Stimulated activated CD4-positive, alpha-beta T cell treated with anti-CD3 and anti-CD28 coated beads, Interleukin-1b, Interleukin-23, amount 100 ng/mL, for 4 hours (primary cell): ENCODE measurements at regions not wholly inside any gene's neighbourhood (a gene's known extent, or its start where the extent isn't known, plus 50 kb on each side); places are given as distances from the start of the nearest gene placed in this dataset.
"Not testable (repeated sequence)": the region's sequence is repeated elsewhere in the genome, so short reads cannot be mapped to it uniquely, and the experiment has no call there.

Experiments used
- DNase-seq, 2 donors: peaks; one replicate each; pipeline ENCODE4 v3.0.0-alpha.2; 2020; ENCODE audit warnings: low read depth in 2 of 2

GRCh38 chr10:22467393-22467792, 122.1 kb downstream of the SPAG6 start:
- not testable (repeated sequence) for DNase-seq

DNA sequence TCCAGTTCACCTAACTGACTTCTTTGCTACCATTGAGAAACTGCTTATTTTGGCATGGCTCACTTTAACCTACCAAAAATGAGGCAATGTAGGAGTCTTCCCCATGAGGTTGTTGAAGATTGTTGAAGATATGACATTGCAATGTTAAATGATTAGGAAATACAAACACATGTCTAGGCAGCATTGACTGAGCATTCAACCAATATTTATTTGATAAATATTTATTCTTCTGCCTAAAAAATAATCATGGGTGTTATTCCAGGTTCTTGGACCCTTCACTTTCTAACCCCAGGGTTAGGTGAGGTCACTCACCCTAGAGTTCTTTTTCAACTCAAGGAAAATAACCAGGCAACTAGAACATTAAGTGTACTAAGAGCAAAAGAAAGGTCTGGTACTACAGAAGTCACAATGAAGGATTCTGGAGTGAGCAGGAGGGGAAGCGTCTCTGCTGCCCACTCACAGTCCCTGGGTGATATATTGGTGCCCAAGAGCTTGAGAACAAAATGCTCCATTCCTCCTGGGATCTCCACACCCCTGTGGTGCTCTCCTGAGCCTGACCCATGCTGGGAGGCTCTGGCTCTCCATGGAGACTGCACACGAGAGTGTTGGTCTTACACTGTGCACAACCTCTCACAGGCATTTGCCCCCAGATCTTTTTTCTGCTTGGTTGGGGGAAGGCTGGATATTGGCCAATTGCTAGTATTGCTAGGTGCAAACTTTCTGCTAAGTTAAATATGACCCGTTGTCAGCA, 123.4 kb downstream of the SPAG6 start:
- DNase-seq = no peak

- no peak for DNase-seq
These were observed 127.7 kb downstream of the SPAG6 start for GRCh38 chr10:22473044-22473443.

DNA sequence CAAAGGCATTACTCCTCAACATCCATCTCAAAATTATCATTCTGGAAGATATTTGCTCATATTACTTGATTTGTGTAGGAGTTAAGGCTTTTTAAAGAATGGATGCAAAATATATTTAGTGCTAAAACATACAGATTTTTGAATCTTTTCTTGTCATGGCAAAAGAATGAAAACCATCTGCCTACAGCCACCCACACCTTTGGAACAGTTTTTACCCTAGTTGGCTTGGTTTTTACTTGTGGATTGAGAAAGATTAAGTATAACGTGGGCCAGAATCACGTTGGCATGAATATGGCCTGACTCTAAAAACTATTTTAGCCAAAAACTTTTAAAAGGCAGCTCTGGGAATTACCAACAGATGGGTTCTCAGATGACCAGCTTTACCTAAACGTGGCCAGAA, 128.2 kb downstream of the SPAG6 start:
- no peak for DNase-seq

- DNase-seq = peak; percentile 16 to 17
These were observed 130.6 kb downstream of the SPAG6 start for GRCh38 chr10:22475651-22476600.

DNA sequence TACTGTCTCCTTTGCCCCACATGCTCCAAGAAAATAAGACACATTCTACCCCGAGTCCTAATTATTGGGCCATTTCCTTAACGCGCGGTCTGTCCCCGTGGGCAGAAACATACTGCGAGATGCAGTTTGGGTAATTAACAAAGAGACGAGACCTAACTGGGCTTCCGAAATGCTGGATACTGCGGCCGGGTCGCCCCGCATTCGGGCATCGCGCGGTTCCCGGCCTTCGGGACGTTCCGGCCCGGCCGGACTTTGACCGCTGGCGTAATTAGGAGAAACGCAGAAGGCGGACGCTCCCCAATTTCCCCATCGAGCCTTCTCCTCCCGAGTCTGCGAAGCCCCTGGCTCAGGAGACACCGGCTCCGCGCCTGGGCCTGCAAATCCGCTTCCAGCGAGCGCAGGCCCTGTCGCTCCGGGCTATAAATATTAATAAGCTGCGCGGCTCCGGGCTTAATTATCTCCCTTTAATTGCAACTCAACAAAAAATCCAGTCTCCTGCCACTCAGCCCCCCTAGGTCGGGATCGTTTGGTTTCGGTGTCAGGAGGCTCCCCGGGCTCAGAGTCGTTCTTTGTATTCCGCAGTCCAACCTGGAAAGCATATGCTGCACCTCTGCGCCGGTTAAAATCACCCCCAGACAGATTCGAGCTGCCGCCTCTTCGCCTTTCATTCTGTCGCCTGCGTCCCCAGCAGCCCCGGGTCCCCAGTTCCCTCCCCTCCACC, 131.5 kb downstream of the SPAG6 start:
- DNase-seq = no peak

- DNase-seq = no peak
These were observed 132.3 kb downstream of the SPAG6 start for GRCh38 chr10:22477334-22478287.

GRCh38 chr10:22478555-22479334, 133.4 kb downstream of the SPAG6 start:
- no peak for DNase-seq

DNA sequence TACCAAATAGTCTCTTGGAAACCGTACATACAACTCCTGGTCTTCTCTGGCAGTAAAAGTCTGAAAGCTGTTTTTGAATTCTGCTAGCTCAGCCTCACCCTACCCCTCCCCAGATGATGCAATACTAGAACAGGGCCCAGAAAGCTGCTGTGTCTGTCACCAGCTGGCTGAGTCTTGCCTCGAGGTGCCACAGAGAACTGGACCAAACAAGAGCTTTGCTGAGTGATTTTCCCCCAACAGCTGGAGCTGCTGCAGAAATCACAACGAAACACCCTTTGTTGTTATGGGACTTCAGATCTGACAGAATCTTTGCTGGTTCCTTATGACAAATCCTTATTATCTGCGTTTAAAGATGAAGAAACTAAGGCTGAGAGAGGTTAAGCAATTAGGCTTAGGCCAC, 134.1 kb downstream of the SPAG6 start:
- no peak for DNase-seq

DNA sequence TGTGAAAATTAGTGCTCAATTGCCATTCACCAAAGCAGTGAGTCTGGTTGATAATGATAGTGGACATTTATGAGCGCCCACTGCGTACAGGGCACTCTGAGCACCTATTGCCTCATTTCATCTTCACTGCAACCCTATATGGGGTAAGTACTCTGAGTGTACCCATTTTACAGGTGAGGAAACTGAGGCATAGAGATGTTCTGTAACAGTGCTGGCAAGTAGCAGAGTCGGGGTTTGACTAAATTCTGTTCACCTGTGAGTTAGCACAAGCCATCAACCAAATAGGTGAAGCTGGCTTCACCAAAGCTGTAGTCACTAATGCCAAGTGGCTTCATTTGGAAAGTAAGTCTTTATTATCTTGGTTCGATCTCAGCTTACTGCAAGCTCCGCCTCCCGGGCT, 135.8 kb downstream of the SPAG6 start:
- no peak for DNase-seq

DNA sequence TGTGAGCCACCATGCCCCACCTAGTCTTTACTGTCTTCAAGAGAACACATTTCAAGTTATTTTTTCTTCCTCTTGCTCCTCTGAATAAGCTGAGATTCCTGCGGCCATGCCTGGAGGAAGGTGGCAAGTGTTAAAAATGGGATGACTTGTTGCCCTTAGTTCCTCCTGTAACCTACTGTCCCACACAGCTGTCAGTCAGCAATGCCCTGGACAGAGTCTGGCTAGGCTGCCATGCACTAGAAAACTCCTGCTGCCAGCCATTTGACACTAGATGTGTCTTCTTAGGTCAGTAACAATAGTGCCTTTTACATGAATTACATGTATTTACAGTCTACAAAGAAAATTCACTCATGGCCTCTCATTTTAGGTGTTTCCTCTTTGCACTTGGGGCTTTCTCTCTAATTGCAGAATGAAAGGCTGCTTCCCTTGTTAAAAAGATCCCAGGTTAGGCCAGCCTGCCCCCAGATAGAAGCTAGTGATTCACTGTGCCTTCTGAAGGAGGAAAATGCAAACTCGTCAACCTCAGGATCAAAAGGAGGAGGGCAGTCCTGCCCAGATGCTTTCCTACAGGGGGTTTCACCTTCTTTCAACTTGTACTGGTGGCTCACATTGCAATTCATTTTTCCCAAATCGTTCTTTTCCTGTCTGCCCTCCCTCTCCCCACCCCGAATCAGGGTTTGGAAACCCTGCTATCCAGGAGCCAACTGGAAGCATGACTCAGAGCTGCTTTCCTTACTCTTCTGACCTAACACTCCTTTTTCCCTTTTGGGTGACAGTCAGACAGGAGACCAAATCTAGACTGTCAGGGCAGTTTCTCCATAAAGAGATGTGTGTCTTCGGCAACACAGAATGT, 136.6 kb downstream of the SPAG6 start:
- no peak for DNase-seq

DNA sequence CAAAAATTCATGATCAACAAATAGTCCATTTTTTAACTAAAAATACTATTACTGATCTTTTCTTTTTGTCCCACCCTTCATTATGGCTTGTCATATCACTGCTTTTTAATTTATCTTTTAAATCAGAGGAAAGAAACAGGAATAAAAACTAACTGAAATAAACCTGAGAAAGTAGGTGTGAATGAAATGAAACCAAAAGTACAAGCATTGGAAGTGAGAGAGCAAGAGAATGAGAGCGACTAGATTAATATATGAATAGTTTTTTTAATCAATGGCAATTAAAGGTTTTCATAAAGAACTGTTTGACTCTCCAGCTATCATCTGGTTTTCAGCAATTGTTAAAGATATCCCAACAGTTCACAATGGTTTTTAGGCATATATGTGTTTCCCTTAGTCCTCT, 137.8 kb downstream of the SPAG6 start:
- no peak for DNase-seq
